Loucy (cell line): ENCODE measurements at regions not wholly inside any gene's neighbourhood (a gene's known extent, or its start where the extent isn't known, plus 50 kb on each side); places are given as distances from the start of the nearest gene placed in this dataset.

ENCODE experiments used
- H2AFZ ChIP-seq: fragments of 200-600 bp; sonication (generic); 2 replicates; pipeline ENCODE4 v1.6.0; 2016; ENCODE audit warnings: antibody characterized with exemption, mild to moderate bottlenecking, low read length, moderate library complexity
- H3F3A ChIP-seq: fragments of 200-600 bp; 2 replicates; pipeline ENCODE4 v1.6.0; 2016; ENCODE audit warnings: antibody characterized with exemption, low read depth, mild to moderate bottlenecking
- H3K27me3 ChIP-seq: fragments of 200-600 bp; sonication (generic); 2 replicates; pipeline ENCODE4 v1.6.1; 2014; ENCODE audit warnings: low read length, mild to moderate bottlenecking; ENCODE audit not compliant: insufficient read depth, poor library complexity, severe bottlenecking
- H3K36me3 ChIP-seq: fragments of 200-600 bp; sonication (generic); 2 replicates; pipeline ENCODE4 v1.6.1; 2016; ENCODE audit warnings: low read length; ENCODE audit not compliant: insufficient read depth
- H3K4me1 ChIP-seq: fragments of 200-600 bp; sonication (generic); 2 replicates; pipeline ENCODE4 v1.5.1; 2014; ENCODE audit warnings: low read length, mild to moderate bottlenecking; ENCODE audit not compliant: insufficient read depth, poor library complexity, severe bottlenecking
- H3K4me2 ChIP-seq: fragments of 200-600 bp; sonication (generic); 2 replicates; pipeline ENCODE4 v1.6.0; 2014; ENCODE audit warnings: antibody characterized with exemption, low read length, low read depth, mild to moderate bottlenecking; ENCODE audit not compliant: poor library complexity, severe bottlenecking
- H3K4me3 ChIP-seq: fragments of 200-600 bp; sonication (generic); 2 replicates; pipeline ENCODE4 v1.5.1; 2014; ENCODE audit warnings: low read length, mild to moderate bottlenecking, mixed read lengths; ENCODE audit not compliant: poor library complexity, severe bottlenecking
- H3K79me2 ChIP-seq: fragments of 200-600 bp; sonication (generic); 2 replicates; pipeline ENCODE4 v1.6.1; 2014; ENCODE audit warnings: low read length; ENCODE audit not compliant: insufficient read depth
- H3K9ac ChIP-seq: fragments of 200-600 bp; sonication (generic); 2 replicates; pipeline ENCODE4 v1.6.0; 2014; ENCODE audit warnings: mild to moderate bottlenecking, low read depth, low read length, moderate library complexity; ENCODE audit not compliant: poor library complexity, severe bottlenecking
- H3K9me2 ChIP-seq: fragments of 200-600 bp; sonication (generic); replicated peaks from 2 replicates; pipeline ENCODE4 v1.6.1; 2016; ENCODE audit warnings: low read depth, low read length, mixed read lengths
- H3K9me3 ChIP-seq: fragments of 200-600 bp; sonication (generic); 2 replicates; pipeline ENCODE4 v1.6.1; 2014; ENCODE audit warnings: mild to moderate bottlenecking, antibody characterized with exemption, low read length, low read depth; ENCODE audit not compliant: insufficient read depth
- H4K20me1 ChIP-seq: fragments of 200-600 bp; sonication (generic); 2 replicates; pipeline ENCODE4 v1.6.0; 2014; ENCODE audit warnings: antibody characterized with exemption, low read length, mild to moderate bottlenecking; ENCODE audit not compliant: insufficient read depth, poor library complexity, severe bottlenecking
- CTCF ChIP-seq: fragments of 200-600 bp; sonication (generic); conservative IDR thresholded peaks from 2 replicates; pipeline ENCODE4 v1.5.1; 2014; ENCODE audit warnings: mild to moderate bottlenecking, antibody characterized with exemption, low read length
- EZH2phosphoT487 ChIP-seq: fragments of 200-600 bp; IDR thresholded peaks from 2 replicates; pipeline ENCODE4 v1.6.1; 2018; ENCODE audit warnings: antibody characterized with exemption, mild to moderate bottlenecking, moderate library complexity, borderline replicate concordance

- Histone ChIP-seq H3K9ac (no peak overlapping the region), H3K36me3 (no peaks in the 10 kb centered on the region), H4K20me1 (no peaks in the 10 kb centered on the region), H2AFZ (no peak overlapping the region), H3K27me3 (no peaks in the 10 kb centered on the region), H3K4me2 (no peak overlapping the region), H3F3A (no peaks in the 10 kb centered on the region), H3K9me2 (no peaks in the 10 kb centered on the region), H3K9me3 (no peaks in the 10 kb centered on the region), H3K4me1 (no peaks in the 10 kb centered on the region), H3K79me2 (no peaks in the 10 kb centered on the region), H3K4me3 (no peak overlapping the region)
- no peak for TF ChIP-seq CTCF
- no peak for TF ChIP-seq EZH2phosphoT487
Measured at GRCh38 chr4:53852343-53852742, 212.1 kb downstream of the CHIC2 start.

- Histone ChIP-seq H3K4me3 (no peak overlapping the region), H3K4me2 (no peak overlapping the region), H3K27me3 (no peaks in the 10 kb centered on the region), H4K20me1 (no peaks in the 10 kb centered on the region), H3K4me1 (no peaks in the 10 kb centered on the region), H3K9me2 (no peaks in the 10 kb centered on the region), H3K9me3 (no peaks in the 10 kb centered on the region), H3F3A (no peaks in the 10 kb centered on the region), H3K36me3 (no peaks in the 10 kb centered on the region), H2AFZ (no peak overlapping the region), H3K79me2 (no peaks in the 10 kb centered on the region), H3K9ac (no peak overlapping the region)
- TF ChIP-seq CTCF (no peak), EZH2phosphoT487 (no peak)
Measured at GRCh38 chr4:53847965-53848364, 216.4 kb downstream of the CHIC2 start.

GRCh38 chr4:53844551-53844950, 219.9 kb downstream of the CHIC2 start:
- no peaks in the 10 kb centered on the region for H3F3A ChIP-seq
- H2AFZ ChIP-seq = no peak overlapping the region
- no peak overlapping the region for H3K4me2 ChIP-seq
- no peak overlapping the region for H3K4me3 ChIP-seq
- TF ChIP-seq EZH2phosphoT487 = no peak
- no peak for TF ChIP-seq CTCF
- H3K4me1 ChIP-seq = no peaks in the 10 kb centered on the region
- H3K9me2 ChIP-seq = no peaks in the 10 kb centered on the region
- no peaks in the 10 kb centered on the region for H3K79me2 ChIP-seq
- no peaks in the 10 kb centered on the region for H3K36me3 ChIP-seq
- no peaks in the 10 kb centered on the region for H3K9me3 ChIP-seq
- H3K9ac ChIP-seq = no peak overlapping the region
- H4K20me1 ChIP-seq = no peaks in the 10 kb centered on the region
- H3K27me3 ChIP-seq = no peaks in the 10 kb centered on the region
